ENCODE measurements at regions not wholly inside any gene's neighbourhood (a gene's known extent, or its start where the extent isn't known, plus 50 kb on each side); places are given as distances from the start of the nearest gene placed in this dataset.

- Mint-ChIP-seq H3K27ac (no peak overlapping the region), H3K36me3 (ENCODE audit: low read depth) (no peaks in the 10 kb centered on the region), H3K27me3 (ENCODE audit: low read depth) (peaks cover 42% of the 10 kb centered on the region), H3K9me3 (no peaks in the 10 kb centered on the region), H3K4me3 (no peak overlapping the region), H3K4me1 (peaks cover 11% of the 10 kb centered on the region)
- TF ChIP-seq CTCF (IDR thresholded peaks at IDR 0.05; ENCODE audit: unreplicated experiment in 3 of 3) = no peak
These were observed 216.5 kb downstream of the TFAP2C start for GRCh38 chr20:56845546-56846086.

- H3K27ac Mint-ChIP-seq = no peak overlapping the region
- peaks cover 35% of the 10 kb centered on the region for H3K27me3 Mint-ChIP-seq (ENCODE audit: low read depth)
- H3K4me3 Mint-ChIP-seq = no peak overlapping the region
- H3K9me3 Mint-ChIP-seq = no peaks in the 10 kb centered on the region
- no peak for TF ChIP-seq CTCF (IDR thresholded peaks at IDR 0.05; ENCODE audit: unreplicated experiment in 3 of 3)
- H3K4me1 Mint-ChIP-seq = no peaks in the 10 kb centered on the region
- no peaks in the 10 kb centered on the region for H3K36me3 Mint-ChIP-seq (ENCODE audit: low read depth)
These were observed 219.5 kb downstream of the TFAP2C start for GRCh38 chr20:56848561-56848960.

- Mint-ChIP-seq H3K36me3 (ENCODE audit: low read depth) (no peaks in the 10 kb centered on the region), H3K4me1 (peaks cover 5% of the 10 kb centered on the region), H3K27ac (no peak overlapping the region), H3K9me3 (no peaks in the 10 kb centered on the region), H3K4me3 (no peak overlapping the region), H3K27me3 (ENCODE audit: low read depth) (peaks cover 40% of the 10 kb centered on the region)
- no peak for TF ChIP-seq CTCF (IDR thresholded peaks at IDR 0.05; ENCODE audit: unreplicated experiment in 3 of 3)
These were observed 222.4 kb downstream of the TFAP2C start for GRCh38 chr20:56851552-56851951.

GRCh38 chr20:56855708-56856107 is 226.6 kb downstream of the TFAP2C start:
- Mint-ChIP-seq H3K4me1 (peaks cover 25% of the 10 kb centered on the region), H3K36me3 (ENCODE audit: low read depth) (no peaks in the 10 kb centered on the region), H3K9me3 (no peaks in the 10 kb centered on the region), H3K27me3 (ENCODE audit: low read depth) (peaks cover 31% of the 10 kb centered on the region), H3K4me3 (no peak overlapping the region), H3K27ac (peak overlapping the region in 1 of 3 experiments; percentile 7)
- no peak for TF ChIP-seq CTCF (IDR thresholded peaks at IDR 0.05; ENCODE audit: unreplicated experiment in 3 of 3)

GRCh38 chr20:56857950-56858349 is 228.8 kb downstream of the TFAP2C start:
- H3K4me1 Mint-ChIP-seq = peaks cover 29% of the 10 kb centered on the region
- H3K27ac Mint-ChIP-seq = no peak overlapping the region
- no peak overlapping the region for H3K4me3 Mint-ChIP-seq
- H3K9me3 Mint-ChIP-seq = no peaks in the 10 kb centered on the region
- TF ChIP-seq CTCF (IDR thresholded peaks at IDR 0.05; ENCODE audit: unreplicated experiment in 3 of 3) = no peak
- no peaks in the 10 kb centered on the region for H3K36me3 Mint-ChIP-seq (ENCODE audit: low read depth)
- peaks cover 36% of the 10 kb centered on the region for H3K27me3 Mint-ChIP-seq (ENCODE audit: low read depth)

- Mint-ChIP-seq H3K36me3 (ENCODE audit: low read depth) (no peaks in the 10 kb centered on the region), H3K4me1 (peaks cover 29% of the 10 kb centered on the region), H3K27me3 (ENCODE audit: low read depth) (peaks cover 39% of the 10 kb centered on the region), H3K27ac (peak overlapping the region in 1 of 3 experiments; percentile 60), H3K9me3 (no peaks in the 10 kb centered on the region), H3K4me3 (no peak overlapping the region)
- TF ChIP-seq CTCF (IDR thresholded peaks at IDR 0.05; ENCODE audit: unreplicated experiment in 3 of 3) = no peak
These were observed 230.1 kb downstream of the TFAP2C start for GRCh38 chr20:56859039-56859800.

Measured in nephron (organoid).